Subcutaneous abdominal adipose tissue (tissue), 5 donors: ENCODE measurements at regions not wholly inside any gene's neighbourhood (a gene's known extent, or its start where the extent isn't known, plus 50 kb on each side); places are given as distances from the start of the nearest gene placed in this dataset.
A peak's percentile ranks its signal among the peaks of the same experiment; 100 is the strongest.
"Not testable (repeated sequence)": the region's sequence is repeated elsewhere in the genome, so short reads cannot be mapped to it uniquely, and the experiment has no call there.

Experiments used
- H3K27ac ChIP-seq: one replicate; pipeline ENCODE4 v1.7.0; 2013; ENCODE audit warnings: low read depth, mild to moderate bottlenecking, inconsistent platforms, low read length, moderate library complexity
- H3K27me3 ChIP-seq, 5 donors: one replicate each; pipeline ENCODE4 v1.7.0; 2013; ENCODE audit warnings: low read length in 5 of 5, inconsistent platforms in 1 of 5; ENCODE audit not compliant: control insufficient read depth in 5 of 5, insufficient read depth in 4 of 5
- H3K36me3 ChIP-seq, 5 donors: one replicate each; pipeline ENCODE4 v1.7.0; 2013; ENCODE audit warnings: low read length in 5 of 5; ENCODE audit not compliant: control insufficient read depth in 5 of 5, insufficient read depth in 5 of 5
- H3K4me1 ChIP-seq, 5 donors: one replicate each; pipeline ENCODE4 v1.7.0; 2013; ENCODE audit warnings: low read length in 5 of 5, mild to moderate bottlenecking in 3 of 5, moderate library complexity in 1 of 5; ENCODE audit not compliant: control insufficient read depth in 5 of 5, insufficient read depth in 5 of 5
- H3K4me3 ChIP-seq, 5 donors: one replicate each; pipeline ENCODE4 v1.7.0; 2013; ENCODE audit warnings: low read length in 5 of 5, low read depth in 1 of 5
- H3K9ac ChIP-seq, 5 donors: one replicate each; pipeline ENCODE4 v1.7.0; 2013; ENCODE audit warnings: low read length in 5 of 5, mild to moderate bottlenecking in 4 of 5, moderate library complexity in 3 of 5
- H3K9me3 ChIP-seq, 5 donors: one replicate each; pipeline ENCODE4 v1.7.0; 2013; ENCODE audit warnings: low read length in 5 of 5; ENCODE audit not compliant: control insufficient read depth in 5 of 5
- donor health status: healthy.
- donor health status: healthy.
- donor health status: healthy.
- donor health status: healthy.
- donor health status: healthy.

DNA sequence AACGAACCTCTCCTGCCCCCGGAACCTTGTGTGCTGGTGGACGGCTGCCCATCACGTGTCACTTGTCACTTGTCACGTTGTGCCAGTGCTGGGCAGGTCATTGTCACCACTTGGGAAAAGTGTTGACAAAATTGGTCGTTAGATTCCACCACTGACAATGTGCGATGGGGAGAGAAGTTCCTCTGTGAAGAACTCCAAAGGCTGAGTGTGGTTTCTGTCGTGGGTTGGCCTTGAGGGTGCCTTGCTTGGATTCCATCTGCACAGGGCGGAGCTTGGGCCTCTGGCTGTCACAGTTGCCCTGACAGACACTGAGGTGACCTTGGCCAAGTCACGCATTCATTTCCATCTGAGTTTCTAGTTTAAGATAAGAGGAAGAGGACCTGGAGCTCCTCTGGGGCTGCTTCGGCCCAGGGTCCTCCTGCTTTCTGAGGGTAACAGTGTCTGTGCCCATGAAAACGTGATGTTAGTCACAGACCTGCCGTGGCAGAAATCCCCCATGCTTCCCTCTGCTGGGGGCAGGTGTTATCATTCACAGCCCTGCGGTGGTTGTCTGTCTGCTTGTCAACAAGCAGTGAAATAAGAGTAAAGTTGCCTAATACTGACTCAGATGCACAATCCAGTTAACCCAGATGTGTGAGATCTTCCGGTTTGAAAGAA is 133.6 kb downstream of the LAT start:
- H3K9me3 ChIP-seq, H3K27me3 ChIP-seq, H3K27ac ChIP-seq, H3K4me3 ChIP-seq, H3K9ac ChIP-seq: not testable (repeated sequence)
- peaks cover 3 to 14% (median 9%) of the 10 kb centered on the region in 5 donors for H3K4me1 ChIP-seq
- H3K36me3 ChIP-seq: peaks cover 0 to 22% (median 7%) of the 10 kb centered on the region in 5 donors

DNA sequence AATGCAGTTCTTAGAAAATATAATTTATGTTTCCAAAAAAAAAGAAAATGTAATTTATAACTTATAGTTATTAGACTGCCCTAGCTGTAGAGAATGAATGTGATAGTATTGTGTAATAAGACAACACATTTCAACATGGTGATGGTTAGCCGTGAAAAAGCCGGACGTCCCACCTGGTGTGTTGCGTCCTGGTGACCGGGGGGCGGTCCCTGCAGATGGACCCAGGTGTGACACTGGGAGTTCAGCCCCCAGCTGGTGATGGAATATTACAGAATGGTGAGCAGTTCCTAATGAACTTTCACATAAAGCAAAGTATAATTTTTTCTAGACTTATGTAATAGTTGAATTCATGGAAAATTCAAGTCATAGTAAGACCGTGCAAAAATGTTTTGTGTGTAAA is 132.8 kb downstream of the LAT start:
- H3K27me3 ChIP-seq: no peaks in the 10 kb centered on the region
- H3K4me1 ChIP-seq: peaks cover 3 to 14% (median 9%) of the 10 kb centered on the region in 5 donors
- no peak overlapping the region for H3K4me3 ChIP-seq
- H3K27ac ChIP-seq: no peak overlapping the region
- peaks cover 3 to 27% (median 9%) of the 10 kb centered on the region in 5 donors for H3K36me3 ChIP-seq
- no peaks in the 10 kb centered on the region for H3K9me3 ChIP-seq
- no peak overlapping the region for H3K9ac ChIP-seq

DNA sequence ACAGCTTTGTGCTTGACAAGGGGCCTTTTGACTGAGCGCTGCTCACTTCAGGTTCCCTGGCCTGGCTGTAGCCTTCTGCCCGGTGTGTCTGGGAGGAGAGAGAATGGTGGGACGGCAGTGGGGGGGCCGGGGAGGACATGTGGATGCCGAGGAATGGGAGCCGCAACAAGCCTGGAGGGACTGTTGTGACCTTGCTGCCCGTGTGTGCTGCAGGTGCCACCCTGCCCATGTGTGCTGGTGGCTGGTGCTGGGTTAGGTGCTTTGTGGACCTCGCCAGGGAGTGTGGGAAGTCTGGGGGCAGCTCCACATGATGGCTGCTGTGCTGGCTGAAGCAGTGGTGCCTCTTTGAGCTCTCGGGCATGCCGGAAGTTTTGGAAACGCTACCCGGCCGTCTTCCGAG is 132.1 kb downstream of the LAT start:
- Histone ChIP-seq H3K36me3 (peaks cover 3 to 27% (median 9%) of the 10 kb centered on the region in 5 donors), H3K4me1 (peaks cover 3 to 14% (median 9%) of the 10 kb centered on the region in 5 donors), H3K27me3 (no peaks in the 10 kb centered on the region), H3K4me3 (no peak overlapping the region), H3K27ac (no peak overlapping the region), H3K9ac (no peak overlapping the region), H3K9me3 (no peaks in the 10 kb centered on the region)

DNA sequence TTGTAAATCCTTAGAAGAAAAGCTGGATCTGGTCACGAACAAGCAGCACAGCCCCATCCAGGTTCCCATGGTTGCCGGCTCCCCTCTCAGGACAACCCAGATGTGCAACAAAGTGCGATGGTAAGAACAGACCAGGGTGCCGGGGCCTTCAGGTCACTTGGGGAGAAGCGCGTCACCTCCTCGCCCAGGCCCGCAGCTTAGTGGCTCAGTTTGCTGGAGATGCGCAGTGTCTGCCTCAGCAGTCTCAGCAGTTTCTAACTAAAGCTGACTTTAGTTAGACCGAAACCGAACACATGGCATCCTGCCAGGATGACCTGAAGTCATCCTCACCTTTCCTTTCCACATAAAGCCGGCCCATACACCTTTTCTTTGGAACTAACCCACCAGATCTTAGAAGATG is 131.4 kb downstream of the LAT start:
- not testable (repeated sequence) for H3K27ac ChIP-seq, H3K9ac ChIP-seq, H3K4me3 ChIP-seq, H3K9me3 ChIP-seq, H3K27me3 ChIP-seq
- H3K36me3 ChIP-seq: peaks cover 3 to 24% (median 9%) of the 10 kb centered on the region in 5 donors
- peaks cover 3 to 14% (median 9%) of the 10 kb centered on the region in 5 donors for H3K4me1 ChIP-seq

DNA sequence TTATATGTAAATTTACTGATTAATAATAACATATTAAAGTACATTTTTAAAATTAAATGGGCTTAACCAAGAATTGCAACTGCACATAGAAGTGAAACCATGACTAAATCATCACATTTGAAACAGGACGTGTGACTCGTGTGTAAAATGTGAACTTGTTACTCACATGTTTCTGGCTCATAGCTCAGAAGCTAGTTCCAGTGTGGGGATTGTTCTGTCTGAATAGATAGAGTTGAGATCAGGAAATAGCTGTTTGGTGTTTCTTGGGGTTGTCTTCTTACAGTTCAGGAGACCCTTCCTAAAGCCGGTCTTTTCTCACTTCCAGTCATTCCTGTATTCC is 130.9 kb downstream of the LAT start:
- H3K9ac ChIP-seq, H3K27me3 ChIP-seq, H3K9me3 ChIP-seq, H3K4me3 ChIP-seq: not testable (repeated sequence)
- Histone ChIP-seq H3K4me1 (peaks cover 3 to 14% (median 9%) of the 10 kb centered on the region in 5 donors), H3K36me3 (peaks cover 3 to 23% (median 9%) of the 10 kb centered on the region in 5 donors), H3K27ac (peak overlapping the region; percentile 23)

DNA sequence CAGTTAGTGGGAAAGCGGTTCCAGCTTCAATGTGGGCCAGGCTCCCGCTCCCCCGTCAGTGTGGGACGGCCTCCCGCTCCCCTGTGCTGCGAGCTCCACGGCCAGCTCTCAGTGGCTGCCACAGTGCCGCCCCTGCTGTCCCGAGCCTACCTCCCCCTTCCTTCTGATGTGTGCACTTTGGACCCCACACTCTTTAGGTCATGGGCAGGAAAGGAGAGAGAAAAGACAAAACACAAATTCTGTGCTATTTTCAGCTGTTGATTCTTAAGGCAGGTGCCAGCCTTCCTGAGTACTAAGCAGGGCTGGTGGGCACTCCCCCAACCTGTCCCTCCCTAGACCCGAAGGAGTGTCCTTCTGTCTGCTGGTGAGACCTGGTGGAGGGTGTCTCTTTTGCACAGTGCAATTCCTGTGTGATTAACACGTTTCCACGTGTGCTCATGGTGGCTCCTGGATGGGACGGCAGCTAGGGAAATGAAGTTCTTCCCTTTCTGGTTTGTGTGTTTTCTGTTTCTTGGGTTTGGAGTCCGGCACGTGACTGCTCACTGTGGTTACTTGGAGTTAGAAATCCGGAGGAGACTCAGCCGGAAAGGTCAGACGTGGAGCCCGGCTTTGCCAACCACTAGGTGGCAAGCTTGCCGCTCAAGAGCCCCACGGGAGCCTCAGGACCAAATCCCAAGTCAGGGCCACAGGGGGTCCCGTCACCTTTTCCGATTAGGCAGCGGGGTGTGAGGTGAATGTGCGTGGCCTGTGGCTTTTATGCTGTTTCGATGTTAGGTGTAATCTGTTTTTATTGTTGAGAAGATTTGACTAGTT is 130.3 kb downstream of the LAT start:
- H3K27me3 ChIP-seq, H3K9me3 ChIP-seq: not testable (repeated sequence)
- Histone ChIP-seq H3K36me3 (peaks cover 3 to 29% (median 9%) of the 10 kb centered on the region in 5 donors), H3K9ac (peak overlapping the region in 1 of 5 donors; percentile 13), H3K4me3 (peak overlapping the region in 3 of 5 donors; percentile 22 to 40 (median 40)), H3K4me1 (peaks cover 3 to 14% (median 9%) of the 10 kb centered on the region in 5 donors), H3K27ac (peak overlapping the region; percentile 23)

DNA sequence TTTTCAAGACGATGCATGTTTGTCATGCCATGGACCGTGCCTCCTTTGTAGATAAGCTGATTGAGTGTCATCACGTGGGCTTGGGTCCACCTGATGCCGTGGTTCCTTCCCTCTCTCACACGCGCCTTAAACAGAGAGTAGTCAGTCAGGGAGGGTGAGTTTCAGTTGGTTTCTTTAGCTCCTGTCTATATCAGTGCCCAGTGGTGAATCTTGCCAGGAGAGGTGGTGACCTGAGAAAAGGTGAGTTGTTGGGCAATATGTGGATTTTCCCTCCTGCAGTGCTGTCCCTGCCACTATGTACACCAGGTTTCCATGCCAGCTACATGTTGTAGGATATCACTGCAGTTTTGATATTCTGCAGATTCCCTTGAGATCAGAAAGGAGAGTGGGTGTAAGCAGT is 129.7 kb downstream of the LAT start:
- H3K9ac ChIP-seq: no peak overlapping the region
- peaks cover 3 to 14% (median 9%) of the 10 kb centered on the region in 5 donors for H3K4me1 ChIP-seq
- peak overlapping the region in 1 of 5 donors; percentile 40 for H3K4me3 ChIP-seq
- H3K9me3 ChIP-seq: no peaks in the 10 kb centered on the region
- peaks cover 3 to 30% (median 9%) of the 10 kb centered on the region in 5 donors for H3K36me3 ChIP-seq
- no peaks in the 10 kb centered on the region for H3K27me3 ChIP-seq
- peak overlapping the region; percentile 23 for H3K27ac ChIP-seq

DNA sequence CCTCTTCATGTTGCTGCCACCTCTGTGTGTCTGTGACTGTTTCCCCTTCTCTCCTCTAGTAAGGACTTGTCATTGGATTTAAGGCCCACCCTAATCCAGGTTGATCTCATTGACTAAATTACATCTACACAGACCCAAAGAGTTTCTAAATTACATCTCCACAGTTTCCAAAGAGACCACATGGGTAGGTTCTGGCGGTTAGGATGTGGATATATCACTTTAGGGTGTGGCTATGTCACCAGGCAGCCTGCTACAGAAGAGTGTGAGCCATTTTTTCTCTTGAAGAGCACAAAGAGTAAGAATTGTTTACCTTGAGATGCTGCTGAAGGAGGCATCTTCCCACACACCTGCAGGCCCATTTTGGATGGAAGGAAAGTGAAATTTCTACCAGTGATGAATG is 128.6 kb downstream of the LAT start:
- not testable (repeated sequence) for H3K9me3 ChIP-seq, H3K9ac ChIP-seq, H3K27me3 ChIP-seq, H3K4me3 ChIP-seq, H3K27ac ChIP-seq
- Histone ChIP-seq H3K36me3 (peaks cover 3 to 30% (median 9%) of the 10 kb centered on the region in 5 donors), H3K4me1 (peaks cover 3 to 14% (median 9%) of the 10 kb centered on the region in 5 donors)

DNA sequence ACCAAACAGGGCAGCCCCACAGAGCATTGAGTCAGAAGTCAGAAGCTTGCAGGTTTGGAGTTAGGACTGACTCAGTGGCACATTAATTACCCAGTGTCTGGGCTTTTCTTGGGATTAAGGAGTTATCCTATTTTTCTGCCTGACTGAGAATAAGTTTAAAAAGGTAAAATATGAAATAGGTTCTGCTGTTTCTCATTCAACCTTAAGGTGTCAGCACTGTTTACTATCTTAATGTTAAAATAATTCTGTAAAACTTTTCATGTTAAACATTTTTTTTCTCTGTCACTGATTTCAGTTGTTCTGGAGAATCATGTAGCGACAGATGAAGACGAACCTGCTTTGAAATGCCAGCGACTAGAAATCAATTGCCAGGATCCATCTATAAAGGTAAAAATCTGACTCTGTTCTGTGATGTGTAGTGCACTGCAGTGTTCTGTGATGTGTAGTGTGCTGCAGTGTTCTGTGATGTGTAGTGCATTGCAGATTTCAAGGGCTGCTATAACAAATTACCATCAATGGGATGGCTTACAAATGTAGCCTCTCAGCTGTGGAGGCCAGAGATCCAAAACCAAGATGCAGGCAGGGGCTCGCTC is 128.0 kb downstream of the LAT start:
- H3K36me3 ChIP-seq: peaks cover 3 to 30% (median 7%) of the 10 kb centered on the region in 5 donors
- H3K4me3 ChIP-seq: no peak overlapping the region
- no peaks in the 10 kb centered on the region for H3K9me3 ChIP-seq

More for the DNA sequence above, 128.0 kb downstream of the LAT start:
- no peaks in the 10 kb centered on the region for H3K27me3 ChIP-seq
- no peak overlapping the region for H3K9ac ChIP-seq
- H3K27ac ChIP-seq: no peak overlapping the region
- peaks cover 3 to 14% (median 9%) of the 10 kb centered on the region in 5 donors for H3K4me1 ChIP-seq
